ENCODE measurements at regions not wholly inside any gene's neighbourhood (a gene's known extent, or its start where the extent isn't known, plus 50 kb on each side); places are given as distances from the start of the nearest gene placed in this dataset.

DNA sequence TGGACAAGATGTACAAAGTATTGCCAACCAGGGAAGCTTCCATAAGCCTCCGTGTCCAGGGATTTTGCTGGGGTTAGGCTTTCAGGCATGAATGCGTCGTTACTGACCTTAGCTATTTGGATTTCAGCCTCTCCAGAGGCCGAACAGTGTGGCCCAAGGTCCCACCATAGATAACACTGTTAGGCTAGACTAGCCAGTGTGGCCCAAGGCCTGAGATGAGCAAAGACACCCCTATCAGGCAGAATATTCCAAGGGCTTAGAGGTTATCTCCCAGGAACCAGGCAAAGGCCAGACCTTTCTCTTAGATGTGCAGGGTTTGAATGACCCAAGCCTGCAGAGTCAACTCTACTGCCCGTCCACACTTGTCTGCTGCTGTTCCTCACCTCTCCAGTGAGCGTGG is 131.7 kb upstream of the NDUFV2 start:
- DNase-seq (ENCODE audit: low read depth, low spot score): no peak
- no peak for ATAC-seq
- CTCF ChIA-PET: no interaction called here
- Histone ChIP-seq H3K27me3 (ENCODE audit: control insufficient read depth, insufficient read depth, low read length) (no peaks in the 10 kb centered on the region), H3K4me3 (ENCODE audit: low read depth in 2 of 2, low read length in 2 of 2) (no peak overlapping the region), H3K9me3 (ENCODE audit: control insufficient read depth, insufficient read depth, low read depth, low read length) (peaks cover 6% of the 10 kb centered on the region; the same call in 1 of the 2 replicates), H3K27ac (ENCODE audit: low read length) (no peak overlapping the region), H3K36me3 (ENCODE audit: control insufficient read depth, insufficient read depth, low read length) (no peaks in the 10 kb centered on the region), H3K4me1 (ENCODE audit: control insufficient read depth, insufficient read depth, low read length) (no peaks in the 10 kb centered on the region)
- POLR2A ChIA-PET: no interaction called here
- in situ Hi-C loops (cut with HindIII; ENCODE audit: low pct_unique_long_range_greater_than_20kb, low sequenced_read_pairs) (no loop called here), intact Hi-C loops (cut with micrococcal nuclease; ENCODE audit: unreplicated experiment) (no loop called here)
- TF ChIP-seq, protein P1, sequence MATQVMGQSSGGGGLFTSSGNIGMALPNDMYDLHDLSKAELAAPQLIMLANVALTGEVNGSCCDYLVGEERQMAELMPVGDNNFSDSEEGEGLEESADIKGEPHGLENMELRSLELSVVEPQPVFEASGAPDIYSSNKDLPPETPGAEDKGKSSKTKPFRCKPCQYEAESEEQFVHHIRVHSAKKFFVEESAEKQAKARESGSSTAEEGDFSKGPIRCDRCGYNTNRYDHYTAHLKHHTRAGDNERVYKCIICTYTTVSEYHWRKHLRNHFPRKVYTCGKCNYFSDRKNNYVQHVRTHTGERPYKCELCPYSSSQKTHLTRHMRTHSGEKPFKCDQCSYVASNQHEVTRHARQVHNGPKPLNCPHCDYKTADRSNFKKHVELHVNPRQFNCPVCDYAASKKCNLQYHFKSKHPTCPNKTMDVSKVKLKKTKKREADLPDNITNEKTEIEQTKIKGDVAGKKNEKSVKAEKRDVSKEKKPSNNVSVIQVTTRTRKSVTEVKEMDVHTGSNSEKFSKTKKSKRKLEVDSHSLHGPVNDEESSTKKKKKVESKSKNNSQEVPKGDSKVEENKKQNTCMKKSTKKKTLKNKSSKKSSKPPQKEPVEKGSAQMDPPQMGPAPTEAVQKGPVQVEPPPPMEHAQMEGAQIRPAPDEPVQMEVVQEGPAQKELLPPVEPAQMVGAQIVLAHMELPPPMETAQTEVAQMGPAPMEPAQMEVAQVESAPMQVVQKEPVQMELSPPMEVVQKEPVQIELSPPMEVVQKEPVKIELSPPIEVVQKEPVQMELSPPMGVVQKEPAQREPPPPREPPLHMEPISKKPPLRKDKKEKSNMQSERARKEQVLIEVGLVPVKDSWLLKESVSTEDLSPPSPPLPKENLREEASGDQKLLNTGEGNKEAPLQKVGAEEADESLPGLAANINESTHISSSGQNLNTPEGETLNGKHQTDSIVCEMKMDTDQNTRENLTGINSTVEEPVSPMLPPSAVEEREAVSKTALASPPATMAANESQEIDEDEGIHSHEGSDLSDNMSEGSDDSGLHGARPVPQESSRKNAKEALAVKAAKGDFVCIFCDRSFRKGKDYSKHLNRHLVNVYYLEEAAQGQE (IDR thresholded peaks at IDR 0.05; ENCODE audit: insufficient read depth in 1 of 2, low read depth in 2 of 2, low read length in 1 of 2): no peak
- no peak for TF ChIP-seq TCF7L2 (IDR thresholded peaks at IDR 0.05; ENCODE audit: low read depth, low read length)
- TF ChIP-seq, protein P2, sequence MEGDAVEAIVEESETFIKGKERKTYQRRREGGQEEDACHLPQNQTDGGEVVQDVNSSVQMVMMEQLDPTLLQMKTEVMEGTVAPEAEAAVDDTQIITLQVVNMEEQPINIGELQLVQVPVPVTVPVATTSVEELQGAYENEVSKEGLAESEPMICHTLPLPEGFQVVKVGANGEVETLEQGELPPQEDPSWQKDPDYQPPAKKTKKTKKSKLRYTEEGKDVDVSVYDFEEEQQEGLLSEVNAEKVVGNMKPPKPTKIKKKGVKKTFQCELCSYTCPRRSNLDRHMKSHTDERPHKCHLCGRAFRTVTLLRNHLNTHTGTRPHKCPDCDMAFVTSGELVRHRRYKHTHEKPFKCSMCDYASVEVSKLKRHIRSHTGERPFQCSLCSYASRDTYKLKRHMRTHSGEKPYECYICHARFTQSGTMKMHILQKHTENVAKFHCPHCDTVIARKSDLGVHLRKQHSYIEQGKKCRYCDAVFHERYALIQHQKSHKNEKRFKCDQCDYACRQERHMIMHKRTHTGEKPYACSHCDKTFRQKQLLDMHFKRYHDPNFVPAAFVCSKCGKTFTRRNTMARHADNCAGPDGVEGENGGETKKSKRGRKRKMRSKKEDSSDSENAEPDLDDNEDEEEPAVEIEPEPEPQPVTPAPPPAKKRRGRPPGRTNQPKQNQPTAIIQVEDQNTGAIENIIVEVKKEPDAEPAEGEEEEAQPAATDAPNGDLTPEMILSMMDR (IDR thresholded peaks at IDR 0.05): no peak
- TF ChIP-seq POLR2AphosphoS5 (IDR thresholded peaks at IDR 0.05; ENCODE audit: low read depth, low read length): no peak
- no peak for TF ChIP-seq SIN3A (IDR thresholded peaks at IDR 0.05; ENCODE audit: borderline replicate concordance, insufficient read depth, low read depth, low read length)
- no TSS peak for BruUV-seq (replicated peaks)

DNA sequence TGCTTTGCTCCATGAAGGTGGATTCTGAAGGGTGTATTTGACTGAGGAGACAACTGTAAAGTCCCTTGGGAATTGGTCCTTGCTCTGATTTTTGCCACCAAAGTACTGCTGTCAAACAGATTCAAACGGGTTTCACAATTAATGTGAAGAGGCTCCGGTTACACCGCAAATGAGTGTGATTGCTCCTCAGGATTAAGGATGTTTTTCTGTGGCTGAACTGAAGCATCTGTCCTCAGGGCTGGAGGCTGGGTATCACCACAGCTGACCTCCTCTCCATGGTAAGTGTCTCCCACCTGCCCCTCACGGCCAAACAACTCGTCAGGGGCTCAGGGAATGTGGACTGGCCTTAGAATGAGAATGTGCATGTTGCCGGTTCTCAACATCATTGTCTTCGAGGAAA is 130.4 kb upstream of the NDUFV2 start:
- Histone ChIP-seq H3K27me3 (ENCODE audit: control insufficient read depth, insufficient read depth, low read length) (no peaks in the 10 kb centered on the region), H3K9me3 (ENCODE audit: control insufficient read depth, insufficient read depth, low read depth, low read length) (peaks cover 6% of the 10 kb centered on the region; the same call in 1 of the 2 replicates), H3K27ac (ENCODE audit: low read length) (no peak overlapping the region), H3K4me1 (ENCODE audit: control insufficient read depth, insufficient read depth, low read length) (no peaks in the 10 kb centered on the region), H3K36me3 (ENCODE audit: control insufficient read depth, insufficient read depth, low read length) (no peaks in the 10 kb centered on the region), H3K4me3 (ENCODE audit: low read depth in 2 of 2, low read length in 2 of 2) (no peak overlapping the region)
- CTCF ChIA-PET: no interaction called here
- POLR2A ChIA-PET: no interaction called here
- ATAC-seq (no peak), DNase-seq (ENCODE audit: low read depth, low spot score) (no peak)
- TF ChIP-seq TCF7L2 (IDR thresholded peaks at IDR 0.05; ENCODE audit: low read depth, low read length): no peak
- TF ChIP-seq, protein P1 (IDR thresholded peaks at IDR 0.05; ENCODE audit: insufficient read depth in 1 of 2, low read depth in 2 of 2, low read length in 1 of 2): no peak
- in situ Hi-C loops (cut with HindIII; ENCODE audit: low pct_unique_long_range_greater_than_20kb, low sequenced_read_pairs): no loop called here
- intact Hi-C loops (cut with micrococcal nuclease; ENCODE audit: unreplicated experiment): no loop called here
- no TSS peak for BruUV-seq (replicated peaks)

All from Panc1 (cell line).